ENCODE measurements at regions not wholly inside any gene's neighbourhood (a gene's known extent, or its start where the extent isn't known, plus 50 kb on each side); places are given as distances from the start of the nearest gene placed in this dataset.

DNA sequence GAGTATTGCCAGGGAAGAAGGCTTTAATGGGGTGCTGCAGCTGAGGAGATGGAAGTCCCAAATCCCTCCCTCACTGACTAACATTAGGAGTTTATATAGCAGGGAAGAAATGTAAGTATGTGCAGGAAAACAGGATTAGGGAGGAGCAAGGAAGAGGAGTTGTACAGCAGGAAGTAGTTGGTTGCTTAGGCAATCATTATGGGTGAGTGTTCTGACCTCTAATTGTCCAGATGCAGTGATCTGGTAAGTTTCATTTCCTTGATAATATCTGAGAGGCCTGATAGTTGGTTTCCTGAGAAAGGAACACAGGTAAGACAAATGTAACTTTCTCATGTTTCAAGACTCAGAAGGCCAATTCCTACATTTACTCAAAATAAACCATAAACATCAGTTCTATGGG lies 331.9 kb upstream of the GULP1 start:
- H3K4me3 ChIP-seq, result no peak overlapping the region
- no peaks in the 10 kb centered on the region for H3K36me3 ChIP-seq (replicated peaks in 1 of 2)
- no peak overlapping the region for H3K27ac ChIP-seq
- TF ChIP-seq POLR2A (IDR thresholded peaks at IDR 0.05), result no peak
- TF ChIP-seq, protein P1, sequence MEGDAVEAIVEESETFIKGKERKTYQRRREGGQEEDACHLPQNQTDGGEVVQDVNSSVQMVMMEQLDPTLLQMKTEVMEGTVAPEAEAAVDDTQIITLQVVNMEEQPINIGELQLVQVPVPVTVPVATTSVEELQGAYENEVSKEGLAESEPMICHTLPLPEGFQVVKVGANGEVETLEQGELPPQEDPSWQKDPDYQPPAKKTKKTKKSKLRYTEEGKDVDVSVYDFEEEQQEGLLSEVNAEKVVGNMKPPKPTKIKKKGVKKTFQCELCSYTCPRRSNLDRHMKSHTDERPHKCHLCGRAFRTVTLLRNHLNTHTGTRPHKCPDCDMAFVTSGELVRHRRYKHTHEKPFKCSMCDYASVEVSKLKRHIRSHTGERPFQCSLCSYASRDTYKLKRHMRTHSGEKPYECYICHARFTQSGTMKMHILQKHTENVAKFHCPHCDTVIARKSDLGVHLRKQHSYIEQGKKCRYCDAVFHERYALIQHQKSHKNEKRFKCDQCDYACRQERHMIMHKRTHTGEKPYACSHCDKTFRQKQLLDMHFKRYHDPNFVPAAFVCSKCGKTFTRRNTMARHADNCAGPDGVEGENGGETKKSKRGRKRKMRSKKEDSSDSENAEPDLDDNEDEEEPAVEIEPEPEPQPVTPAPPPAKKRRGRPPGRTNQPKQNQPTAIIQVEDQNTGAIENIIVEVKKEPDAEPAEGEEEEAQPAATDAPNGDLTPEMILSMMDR (IDR thresholded peaks at IDR 0.05), result no peak
- DNase-seq, result no peak
- no peaks in the 10 kb centered on the region for H3K9me3 ChIP-seq (replicated peaks in 1 of 3)
- intact Hi-C loops (cut with DNase I), result no loop called here
- no peaks in the 10 kb centered on the region for H3K4me1 ChIP-seq (replicated peaks in 1 of 2)
- H3K27me3 ChIP-seq, result no peaks in the 10 kb centered on the region

DNA sequence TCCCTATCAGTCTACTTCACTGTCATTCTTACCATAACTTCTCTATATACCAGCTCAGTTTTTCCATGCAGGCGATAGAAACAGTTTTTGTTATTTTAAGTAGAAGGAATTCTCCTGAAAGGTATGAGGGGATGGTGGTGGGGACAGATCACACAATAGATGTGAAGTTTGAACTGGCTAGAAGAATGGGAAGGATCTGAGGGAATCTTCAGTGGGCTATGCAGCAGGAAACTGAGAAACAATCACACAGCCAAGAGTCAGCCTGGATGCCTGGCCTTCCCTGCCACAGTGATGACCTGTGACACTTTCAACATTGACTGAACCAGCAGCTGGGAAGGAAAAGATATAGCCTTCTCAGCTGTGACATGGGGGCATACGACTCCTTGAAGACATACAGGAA lies 329.1 kb upstream of the GULP1 start:
- DNase-seq, result no peak
- Histone ChIP-seq H3K4me3 (no peak overlapping the region), H3K4me1 (replicated peaks in 1 of 2) (no peaks in the 10 kb centered on the region), H3K9me3 (replicated peaks in 1 of 3) (no peaks in the 10 kb centered on the region), H3K36me3 (replicated peaks in 1 of 2) (no peaks in the 10 kb centered on the region), H3K27me3 (no peaks in the 10 kb centered on the region), H3K27ac (no peak overlapping the region)
- intact Hi-C loops (cut with DNase I), result no loop called here
- no peak for TF ChIP-seq POLR2A (IDR thresholded peaks at IDR 0.05)
- TF ChIP-seq, protein P1 (IDR thresholded peaks at IDR 0.05), result no peak
- WGBS, 4 donors, result 82 to 91% (median 87%) methylated on average over 2 of the region's 2 CpGs

DNA sequence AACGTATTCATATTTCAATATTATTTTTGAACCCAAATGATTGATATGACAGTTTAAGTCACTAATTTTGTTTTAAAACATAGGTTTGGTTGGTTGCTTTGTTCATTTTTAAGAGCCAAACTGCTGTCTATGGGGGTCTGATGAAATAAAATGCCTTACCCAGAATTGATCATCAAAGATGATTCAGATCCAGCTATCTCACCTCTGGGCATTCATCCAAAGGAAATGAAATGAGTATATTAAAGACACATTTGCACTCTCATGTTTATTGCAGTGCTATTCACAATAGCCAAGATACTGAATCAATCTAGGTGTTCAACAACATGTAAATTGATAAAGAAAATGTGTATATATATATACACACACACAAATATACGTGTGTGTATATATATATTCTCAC lies 326.9 kb upstream of the GULP1 start:
- no peaks in the 10 kb centered on the region for H3K36me3 ChIP-seq (replicated peaks in 1 of 2)
- H3K27ac ChIP-seq, result no peak overlapping the region
- TF ChIP-seq, protein P1 (IDR thresholded peaks at IDR 0.05), result no peak
- no peak for TF ChIP-seq POLR2A (IDR thresholded peaks at IDR 0.05)
- H3K9me3 ChIP-seq (replicated peaks in 1 of 3), result no peaks in the 10 kb centered on the region
- no peak overlapping the region for H3K4me3 ChIP-seq
- H3K27me3 ChIP-seq, result no peaks in the 10 kb centered on the region
- WGBS, 4 donors, result 63 to 89% (median 69%) methylated on average over 2 of the region's 2 CpGs
- intact Hi-C loops (cut with DNase I), result no loop called here
- no peaks in the 10 kb centered on the region for H3K4me1 ChIP-seq (replicated peaks in 1 of 2)
- DNase-seq, result no peak

DNA sequence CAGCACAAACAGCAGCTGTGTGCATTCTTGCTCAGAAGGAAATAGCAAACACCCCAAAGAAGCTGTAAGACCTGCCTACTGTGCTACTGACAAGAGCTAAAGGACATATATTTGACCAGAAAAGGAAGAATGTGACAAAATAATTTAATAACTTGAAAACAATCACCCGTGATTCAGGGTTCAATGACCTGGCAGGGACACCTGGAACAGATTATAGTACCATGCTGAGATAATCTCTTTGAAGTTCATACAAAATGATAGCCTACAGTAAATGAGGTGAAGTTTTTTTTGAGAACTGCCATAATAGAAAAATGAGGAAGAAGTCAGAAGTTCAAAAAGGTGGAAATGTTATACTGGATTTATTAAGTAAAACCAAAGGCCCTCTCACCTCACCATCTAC lies 324.8 kb upstream of the GULP1 start:
- Histone ChIP-seq H3K9me3 (replicated peaks in 1 of 3) (no peaks in the 10 kb centered on the region), H3K4me3 (no peak overlapping the region), H3K36me3 (replicated peaks in 1 of 2) (no peaks in the 10 kb centered on the region), H3K4me1 (replicated peaks in 1 of 2) (no peaks in the 10 kb centered on the region), H3K27me3 (no peaks in the 10 kb centered on the region), H3K27ac (no peak overlapping the region)
- intact Hi-C loops (cut with DNase I), result no loop called here
- 19 to 33% (median 27%) methylated on average over 1 of the region's 1 CpG for WGBS, 4 donors
- TF ChIP-seq, protein P1 (IDR thresholded peaks at IDR 0.05), result no peak
- TF ChIP-seq POLR2A (IDR thresholded peaks at IDR 0.05), result no peak
- no peak for DNase-seq

Measured in adrenal gland (tissue), 9 donors.